HEK293T (cell line): ENCODE measurements at regions not wholly inside any gene's neighbourhood (a gene's known extent, or its start where the extent isn't known, plus 50 kb on each side); places are given as distances from the start of the nearest gene placed in this dataset.

Experiments
- HDGF ChIP-seq: fragments of 450-650 bp; IDR thresholded peaks from 2 replicates; pipeline ENCODE4 v1.6.1; 2017; ENCODE audit warnings: antibody characterized with exemption, borderline replicate concordance
- PKNOX1 ChIP-seq: fragments of 450-650 bp; IDR thresholded peaks from 2 replicates; pipeline ENCODE4 v1.6.1; 2016
- SUZ12 ChIP-seq: fragments of 450-650 bp; IDR thresholded peaks from 2 replicates; pipeline ENCODE4 v1.6.1; 2016; ENCODE audit warnings: mild to moderate bottlenecking

- TF ChIP-seq PKNOX1, result no peak
- no peak for TF ChIP-seq HDGF
- no peak for TF ChIP-seq SUZ12
These were observed 64.3 kb upstream of the S1PR3 start for GRCh38 chr9:88926781-88927505.
